A549 (cell line): ENCODE measurements at regions not wholly inside any gene's neighbourhood (a gene's known extent, or its start where the extent isn't known, plus 50 kb on each side); places are given as distances from the start of the nearest gene placed in this dataset.

Experiments used
- BHLHE40 ChIP-seq: IDR thresholded peaks from 2 replicates; pipeline ENCODE4 v1.6.1; 2012; ENCODE audit warnings: low read depth, low read length, inconsistent platforms
- EP300 ChIP-seq, 2 experiments: fragments of >200 bp; sonication (Bioruptor Twin); formaldehyde crosslinking; IDR thresholded peaks; 2 replicates in 1 of 2; 3 replicates in 1 of 2; pipeline ENCODE4 v1.6.1; 2016 to 2017
- ESRRA ChIP-seq: fragments of 150-350 bp; IDR thresholded peaks from 2 replicates; pipeline ENCODE4 v1.6.1; 2014; ENCODE audit warnings: mild to moderate bottlenecking, low read length, borderline replicate concordance
- FOSL2 ChIP-seq, 2 experiments: fragments of 450-650 bp in 1 of 2; fragments of >200 bp in 1 of 2; sonication (Bioruptor Twin) in 1 of 2; formaldehyde crosslinking; IDR thresholded peaks; 2 replicates each; pipeline versions ENCODE4 v1.5.0 to v1.6.1; 2016 to 2020; ENCODE audit warnings: mild to moderate bottlenecking in 1 of 2, moderate library complexity in 1 of 2
- JUNB ChIP-seq: fragments of >200 bp; sonication (Bioruptor Twin); formaldehyde crosslinking; IDR thresholded peaks from 2 replicates; pipeline ENCODE4 v1.6.1; 2016
- PHF8 ChIP-seq: fragments of 200-600 bp; sonication (generic); IDR thresholded peaks from 2 replicates; pipeline ENCODE4 v1.6.1; 2016; ENCODE audit warnings: low read depth, mild to moderate bottlenecking, antibody characterized with exemption, moderate library complexity, borderline replicate concordance
- POLR2A ChIP-seq: IDR thresholded peaks from 2 replicates; pipeline ENCODE4 v1.6.1; 2012; ENCODE audit warnings: mild to moderate bottlenecking, low read length
- SMC3 ChIP-seq: fragments of >200 bp; sonication (Bioruptor Twin); formaldehyde crosslinking; IDR thresholded peaks from 3 replicates; pipeline ENCODE4 v1.6.1; 2018; ENCODE audit warnings: inconsistent platforms
- TF ChIP-seq, protein P1 (sequence below): fragments of >200 bp; sonication (Bioruptor Twin); formaldehyde crosslinking; IDR thresholded peaks from 3 replicates; pipeline ENCODE4 v1.5.1; 2016
- TF ChIP-seq, protein P2 (sequence below): fragments of 450-650 bp; IDR thresholded peaks from 2 replicates; pipeline ENCODE4 v1.6.1; 2014; ENCODE audit warnings: antibody characterized with exemption
- TF ChIP-seq, protein P3 (sequence below): fragments of 200-600 bp; sonication (generic); IDR thresholded peaks from 2 replicates; pipeline ENCODE4 v1.6.1; 2016; ENCODE audit warnings: antibody characterized with exemption, mild to moderate bottlenecking, moderate library complexity

DNA sequence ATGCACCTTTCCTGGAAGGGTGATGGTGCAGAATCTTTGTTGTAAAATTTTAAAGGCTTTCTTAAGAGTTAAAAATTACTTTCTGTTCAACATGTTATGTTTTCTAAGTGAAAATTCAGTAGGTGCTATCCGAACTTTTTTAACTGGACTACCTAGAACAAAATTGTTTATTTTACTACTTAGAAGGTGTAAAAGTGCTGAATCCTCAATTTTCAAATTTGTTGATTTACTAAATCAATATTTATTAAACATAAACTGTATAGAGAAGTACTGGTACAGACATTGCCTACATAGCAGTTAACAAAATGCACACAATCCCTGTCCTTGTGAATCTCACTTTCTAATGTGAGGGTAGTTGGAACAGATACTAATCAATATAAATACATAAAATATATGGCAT lies 277.5 kb downstream of the CTH start:
- TF ChIP-seq, protein P1, sequence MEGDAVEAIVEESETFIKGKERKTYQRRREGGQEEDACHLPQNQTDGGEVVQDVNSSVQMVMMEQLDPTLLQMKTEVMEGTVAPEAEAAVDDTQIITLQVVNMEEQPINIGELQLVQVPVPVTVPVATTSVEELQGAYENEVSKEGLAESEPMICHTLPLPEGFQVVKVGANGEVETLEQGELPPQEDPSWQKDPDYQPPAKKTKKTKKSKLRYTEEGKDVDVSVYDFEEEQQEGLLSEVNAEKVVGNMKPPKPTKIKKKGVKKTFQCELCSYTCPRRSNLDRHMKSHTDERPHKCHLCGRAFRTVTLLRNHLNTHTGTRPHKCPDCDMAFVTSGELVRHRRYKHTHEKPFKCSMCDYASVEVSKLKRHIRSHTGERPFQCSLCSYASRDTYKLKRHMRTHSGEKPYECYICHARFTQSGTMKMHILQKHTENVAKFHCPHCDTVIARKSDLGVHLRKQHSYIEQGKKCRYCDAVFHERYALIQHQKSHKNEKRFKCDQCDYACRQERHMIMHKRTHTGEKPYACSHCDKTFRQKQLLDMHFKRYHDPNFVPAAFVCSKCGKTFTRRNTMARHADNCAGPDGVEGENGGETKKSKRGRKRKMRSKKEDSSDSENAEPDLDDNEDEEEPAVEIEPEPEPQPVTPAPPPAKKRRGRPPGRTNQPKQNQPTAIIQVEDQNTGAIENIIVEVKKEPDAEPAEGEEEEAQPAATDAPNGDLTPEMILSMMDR: no peak
- TF ChIP-seq SMC3 (no peak), POLR2A (no peak), ESRRA (no peak), FOSL2 (IDR thresholded peaks at IDR 0.05) (no peak), FOSL2 (CRISPR knock-in tag; IDR thresholded peaks at IDR 0.05) (no peak), JUNB (no peak), BHLHE40 (no peak), EP300 (IDR thresholded peaks at IDR 0.05) (no peak), PHF8 (no peak)
- TF ChIP-seq, protein P2, sequence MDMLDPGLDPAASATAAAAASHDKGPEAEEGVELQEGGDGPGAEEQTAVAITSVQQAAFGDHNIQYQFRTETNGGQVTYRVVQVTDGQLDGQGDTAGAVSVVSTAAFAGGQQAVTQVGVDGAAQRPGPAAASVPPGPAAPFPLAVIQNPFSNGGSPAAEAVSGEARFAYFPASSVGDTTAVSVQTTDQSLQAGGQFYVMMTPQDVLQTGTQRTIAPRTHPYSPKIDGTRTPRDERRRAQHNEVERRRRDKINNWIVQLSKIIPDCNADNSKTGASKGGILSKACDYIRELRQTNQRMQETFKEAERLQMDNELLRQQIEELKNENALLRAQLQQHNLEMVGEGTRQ: no peak
- TF ChIP-seq, protein P3, sequence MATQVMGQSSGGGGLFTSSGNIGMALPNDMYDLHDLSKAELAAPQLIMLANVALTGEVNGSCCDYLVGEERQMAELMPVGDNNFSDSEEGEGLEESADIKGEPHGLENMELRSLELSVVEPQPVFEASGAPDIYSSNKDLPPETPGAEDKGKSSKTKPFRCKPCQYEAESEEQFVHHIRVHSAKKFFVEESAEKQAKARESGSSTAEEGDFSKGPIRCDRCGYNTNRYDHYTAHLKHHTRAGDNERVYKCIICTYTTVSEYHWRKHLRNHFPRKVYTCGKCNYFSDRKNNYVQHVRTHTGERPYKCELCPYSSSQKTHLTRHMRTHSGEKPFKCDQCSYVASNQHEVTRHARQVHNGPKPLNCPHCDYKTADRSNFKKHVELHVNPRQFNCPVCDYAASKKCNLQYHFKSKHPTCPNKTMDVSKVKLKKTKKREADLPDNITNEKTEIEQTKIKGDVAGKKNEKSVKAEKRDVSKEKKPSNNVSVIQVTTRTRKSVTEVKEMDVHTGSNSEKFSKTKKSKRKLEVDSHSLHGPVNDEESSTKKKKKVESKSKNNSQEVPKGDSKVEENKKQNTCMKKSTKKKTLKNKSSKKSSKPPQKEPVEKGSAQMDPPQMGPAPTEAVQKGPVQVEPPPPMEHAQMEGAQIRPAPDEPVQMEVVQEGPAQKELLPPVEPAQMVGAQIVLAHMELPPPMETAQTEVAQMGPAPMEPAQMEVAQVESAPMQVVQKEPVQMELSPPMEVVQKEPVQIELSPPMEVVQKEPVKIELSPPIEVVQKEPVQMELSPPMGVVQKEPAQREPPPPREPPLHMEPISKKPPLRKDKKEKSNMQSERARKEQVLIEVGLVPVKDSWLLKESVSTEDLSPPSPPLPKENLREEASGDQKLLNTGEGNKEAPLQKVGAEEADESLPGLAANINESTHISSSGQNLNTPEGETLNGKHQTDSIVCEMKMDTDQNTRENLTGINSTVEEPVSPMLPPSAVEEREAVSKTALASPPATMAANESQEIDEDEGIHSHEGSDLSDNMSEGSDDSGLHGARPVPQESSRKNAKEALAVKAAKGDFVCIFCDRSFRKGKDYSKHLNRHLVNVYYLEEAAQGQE: no peak
